Suppressor macrophage (primary cell): ENCODE measurements at regions not wholly inside any gene's neighbourhood (a gene's known extent, or its start where the extent isn't known, plus 50 kb on each side); places are given as distances from the start of the nearest gene placed in this dataset.
"Not testable (repeated sequence)": the region's sequence is repeated elsewhere in the genome, so short reads cannot be mapped to it uniquely, and the experiment has no call there.

Experiments used
- DNase-seq, 4 experiments: peaks; one replicate each; pipeline ENCODE4 v3.0.0-alpha.2; 2020 to 2022

GRCh38 chr7:149334930-149335329, 72.9 kb downstream of the ZNF783 start:
- no peak for DNase-seq

DNA sequence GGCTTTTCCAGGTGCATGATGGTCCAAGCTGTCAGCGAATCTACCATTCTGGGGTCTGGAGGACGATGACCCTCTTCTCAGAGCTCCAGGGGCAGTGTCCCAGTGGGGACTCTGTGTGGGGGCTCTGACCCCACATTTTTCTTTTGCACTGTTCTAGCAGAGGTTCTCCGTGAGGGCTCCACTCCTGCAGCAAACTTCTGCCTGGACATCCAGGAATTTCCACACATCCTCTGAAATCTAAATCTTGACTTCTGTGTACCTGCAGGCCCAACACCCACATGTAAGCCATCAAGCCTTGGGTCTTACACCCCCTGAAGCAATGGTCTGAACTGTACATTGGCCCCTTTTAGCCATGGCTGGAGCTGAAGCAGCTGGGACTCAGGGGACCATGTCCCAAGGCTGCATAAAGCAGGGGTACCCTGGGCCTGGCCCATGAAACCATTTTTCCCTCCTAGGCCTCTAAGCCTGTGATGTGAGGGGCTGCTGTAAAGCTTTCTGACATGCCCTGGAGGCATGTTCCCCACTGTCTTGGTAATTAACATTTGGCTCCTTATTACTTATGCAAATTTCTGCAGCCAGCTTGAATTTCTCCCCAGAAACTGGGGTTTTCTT, 86.9 kb downstream of the ZNF783 start:
- DNase-seq: no peak

- DNase-seq: no peak
Measured at GRCh38 chr7:149353739-149354504, 91.9 kb downstream of the ZNF783 start.

DNA sequence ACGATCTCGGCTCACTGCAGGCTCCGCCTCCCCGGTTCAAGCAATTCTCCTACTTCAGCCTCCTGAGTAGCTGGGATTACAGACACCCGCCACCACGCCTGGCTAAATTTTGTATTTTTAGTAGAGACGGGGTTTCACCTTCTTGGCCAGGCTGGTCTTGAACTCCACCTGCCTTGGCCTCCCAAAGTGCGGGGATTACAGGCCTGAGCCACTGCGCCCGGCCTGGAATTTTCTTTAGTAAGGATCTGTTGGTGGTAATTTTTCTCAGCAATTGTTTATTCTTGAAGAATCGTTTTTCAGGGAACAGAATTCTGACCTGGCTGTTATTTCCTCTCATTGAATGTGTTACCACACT, 93.0 kb downstream of the ZNF783 start:
- DNase-seq: not testable (repeated sequence)

- peak in 1 of 4 experiments; percentile 4 for DNase-seq
Measured at GRCh38 chr7:149355390-149356048, 93.5 kb downstream of the ZNF783 start.

DNA sequence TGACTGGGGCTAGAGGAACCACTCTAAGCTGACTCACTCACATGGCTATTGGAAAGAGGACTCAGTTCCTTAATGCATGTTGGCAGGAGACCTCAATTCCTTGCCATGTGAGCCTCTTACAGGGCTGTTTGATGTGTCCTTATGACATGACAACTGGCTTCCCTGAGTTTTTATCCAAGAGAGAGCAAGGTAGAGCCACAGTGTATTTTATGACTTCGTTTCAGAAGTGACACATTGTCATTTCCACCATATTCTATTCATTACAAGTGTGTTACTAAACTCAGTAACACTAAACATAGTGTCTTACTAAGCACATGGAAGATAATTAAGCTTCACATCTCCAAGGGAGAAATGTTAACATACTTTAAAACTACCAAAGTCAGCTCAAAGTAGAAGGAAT, 98.2 kb downstream of the ZNF777 start:
- no peak for DNase-seq

- DNase-seq: no peak
Measured at GRCh38 chr7:149367418-149368180, 93.3 kb downstream of the ZNF777 start.

- no peak for DNase-seq
Measured at GRCh38 chr7:149369497-149369896, 91.4 kb downstream of the ZNF777 start.

- DNase-seq: no peak
Measured at GRCh38 chr7:149370790-149371189, 90.1 kb downstream of the ZNF777 start.

GRCh38 chr7:149373089-149373488, 87.8 kb downstream of the ZNF777 start:
- no peak for DNase-seq

DNA sequence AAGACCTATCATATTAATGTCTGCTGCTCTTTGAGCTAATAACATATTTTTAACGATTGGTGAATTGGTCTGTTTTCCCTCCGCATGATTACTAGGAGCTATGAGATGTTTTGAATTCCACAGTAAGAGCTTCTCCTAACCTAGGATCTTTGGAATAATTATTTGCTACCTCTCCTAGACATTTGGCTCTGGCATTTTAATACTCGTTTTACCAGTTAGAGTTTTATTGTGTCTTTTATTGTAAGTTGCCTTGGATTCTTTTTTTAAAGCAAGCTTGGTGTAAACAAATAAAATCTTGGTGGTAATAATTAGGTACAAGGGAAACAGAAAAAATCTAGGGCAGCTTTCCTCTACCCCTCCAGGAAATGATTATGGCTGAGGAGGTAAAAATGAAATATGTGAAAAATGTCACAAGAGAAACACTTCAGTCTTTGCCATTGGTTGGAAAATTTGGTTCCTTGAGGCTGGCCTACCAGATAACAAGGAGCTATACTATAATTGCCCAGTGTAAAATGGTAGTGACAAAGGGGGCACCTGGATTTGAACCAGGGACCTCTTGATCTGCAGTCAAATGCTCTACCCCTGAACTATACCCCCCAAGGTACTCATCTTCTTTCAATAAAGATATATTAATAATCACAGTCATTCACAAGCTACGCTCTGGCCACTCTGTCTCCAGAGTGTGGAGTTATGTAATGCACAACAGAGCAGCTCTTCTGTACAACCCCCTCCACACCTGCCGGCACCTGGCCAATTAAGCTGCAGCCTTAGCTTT, 85.4 kb downstream of the ZNF777 start:
- no peak for DNase-seq

DNA sequence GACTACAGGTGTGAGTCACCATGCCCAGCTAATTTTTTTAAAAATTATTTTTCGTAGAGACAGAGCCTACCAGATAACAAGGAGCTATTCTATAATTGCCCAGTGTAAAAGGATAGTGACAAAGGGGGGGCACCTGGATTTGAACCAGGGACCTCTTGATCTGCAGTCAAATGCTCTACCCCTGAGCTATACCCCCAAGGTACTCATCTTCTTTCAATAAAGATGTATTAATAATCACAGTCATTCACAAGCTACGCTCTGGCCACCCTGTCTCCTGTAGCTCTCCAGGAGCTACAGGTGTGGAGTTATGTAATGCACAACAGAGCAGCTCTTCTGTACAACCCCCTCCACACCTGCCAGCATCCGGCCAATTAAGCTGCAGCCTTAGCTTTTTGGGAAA, 83.5 kb downstream of the ZNF777 start:
- no peak for DNase-seq

- no peak for DNase-seq
Measured at GRCh38 chr7:149379625-149380024, 81.2 kb downstream of the ZNF777 start.

- no peak for DNase-seq
Measured at GRCh38 chr7:149381245-149381644, 79.6 kb downstream of the ZNF777 start.
